K562 (cell line): ENCODE measurements at regions not wholly inside any gene's neighbourhood (a gene's known extent, or its start where the extent isn't known, plus 50 kb on each side); places are given as distances from the start of the nearest gene placed in this dataset.
A peak's percentile ranks its signal among the peaks of the same experiment; 100 is the strongest.

Experiments used
- AFF1 ChIP-seq, 2 experiments: fragments of 450-650 bp; IDR thresholded peaks; 2 replicates each; pipeline ENCODE4 v1.6.1; 2018; ENCODE audit warnings: mild to moderate bottlenecking in 2 of 2, low read depth in 1 of 2; ENCODE audit not compliant: partially characterized antibody in 2 of 2
- DEAF1 ChIP-seq: fragments of 450-650 bp; formaldehyde crosslinking; IDR thresholded peaks from 2 replicates; pipeline ENCODE4 v1.4.0; 2020; ENCODE audit warnings: mild to moderate bottlenecking, moderate library complexity
- FOXJ3 ChIP-seq: sonication (generic); formaldehyde crosslinking; IDR thresholded peaks from 2 replicates; pipeline ENCODE4 v1.4.0; 2020; ENCODE audit warnings: mild to moderate bottlenecking, missing genetic modification reagents
- MYBL2 ChIP-seq, 2 experiments: fragments of 450-650 bp in 1 of 2; sonication (generic) in 1 of 2; formaldehyde crosslinking in 1 of 2; IDR thresholded peaks; 2 replicates each; pipeline versions ENCODE4 v1.6.1 to v1.8.1; 2017 to 2022; ENCODE audit warnings: borderline replicate concordance in 1 of 2, inconsistent platforms in 1 of 2, low read depth in 1 of 2, mild to moderate bottlenecking in 1 of 2, missing genetic modification reagents in 1 of 2, moderate library complexity in 1 of 2
- ZFP91 ChIP-seq: sonication (generic); formaldehyde crosslinking; IDR thresholded peaks from 2 replicates; pipeline ENCODE4 v1.8.0; 2022; ENCODE audit warnings: mild to moderate bottlenecking, missing genetic modification reagents
- ZNF12 ChIP-seq: sonication (generic); formaldehyde crosslinking; IDR thresholded peaks from 2 replicates; pipeline ENCODE4 v1.4.0; 2020; ENCODE audit warnings: mild to moderate bottlenecking, missing genetic modification reagents
- ZNF316 ChIP-seq: fragments of 450-650 bp; IDR thresholded peaks from 2 replicates; pipeline ENCODE4 v1.6.1; 2016

DNA sequence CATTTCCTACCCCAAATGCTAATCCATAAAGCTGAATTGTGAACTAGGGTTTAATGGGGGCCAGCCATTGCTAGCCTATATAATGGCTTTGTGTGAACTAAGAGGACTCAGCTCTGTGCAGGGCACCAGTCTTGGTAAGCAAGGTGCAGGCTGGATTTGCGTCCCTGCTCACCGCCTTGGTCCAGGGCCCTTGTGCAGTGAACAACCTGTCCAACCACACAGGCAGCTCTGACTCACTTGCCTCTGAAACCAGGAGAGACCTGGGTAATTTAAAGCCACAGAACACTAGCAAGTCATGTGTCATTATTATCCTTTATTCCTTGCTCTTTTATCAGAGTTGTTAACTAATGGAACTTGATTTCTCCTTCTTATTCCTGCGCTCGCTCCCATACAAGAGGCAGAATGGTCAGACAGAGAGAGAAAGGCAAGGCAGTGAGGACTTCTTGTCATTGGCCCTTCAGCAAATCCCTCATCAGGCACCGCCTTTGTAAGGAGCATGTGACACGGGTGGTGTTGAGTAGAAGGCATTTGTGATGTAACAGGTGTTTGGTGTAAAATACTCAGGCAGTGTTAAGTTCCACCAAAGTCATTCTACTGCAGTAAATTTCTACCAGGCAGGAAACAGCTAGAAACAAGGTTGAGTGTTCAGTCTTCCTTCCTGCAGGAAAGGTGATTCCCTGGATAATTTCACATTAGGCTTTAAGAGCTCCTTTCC lies 67.3 kb upstream of the OLIG2 start (continued):
- no peak for TF ChIP-seq DEAF1 (CRISPR knock-in tag)
- 0 out of 2 replicates have a peak, but pooled peaks have one; percentile 48 for TF ChIP-seq ZFP91 (CRISPR knock-in tag)
- no peak for TF ChIP-seq ZNF12 (CRISPR knock-in tag)
- TF ChIP-seq AFF1 (IDR thresholded peaks at IDR 0.05; ENCODE audit: low read depth in 1 of 2, partially characterized antibody in 2 of 2), result no peak
- no peak for TF ChIP-seq ZNF316
- no peak for TF ChIP-seq MYBL2 (IDR thresholded peaks at IDR 0.05; ENCODE audit: low read depth)
- no peak for TF ChIP-seq MYBL2 (CRISPR knock-in tag; IDR thresholded peaks at IDR 0.05; ENCODE audit: borderline replicate concordance)
- TF ChIP-seq FOXJ3 (CRISPR knock-in tag), result no peak
